Activated naive CD8-positive, alpha-beta T cell treated with anti-CD3 and anti-CD28 coated beads, Interleukin-2, amount 50 U/mL, for 24 hours (primary cell): ENCODE measurements at regions not wholly inside any gene's neighbourhood (a gene's known extent, or its start where the extent isn't known, plus 50 kb on each side); places are given as distances from the start of the nearest gene placed in this dataset.
"Not testable (repeated sequence)": the region's sequence is repeated elsewhere in the genome, so short reads cannot be mapped to it uniquely, and the experiment has no call there.

ENCODE experiments used
- ATAC-seq: fragments of 150-1000 bp; cut with Tn5 transposase; one replicate; pipeline ENCODE4 v1.10.0; 2021
- DNase-seq: peaks from one replicate; pipeline ENCODE4 v3.0.0; 2021
- H3K27ac Mint-ChIP-seq: one replicate; pipeline ENCODE4 v1.8.0; 2021; ENCODE audit warnings: mild to moderate bottlenecking, mixed read lengths
- H3K27me3 Mint-ChIP-seq: one replicate; pipeline ENCODE4 v1.8.0; 2021; ENCODE audit warnings: mixed read lengths
- H3K36me3 Mint-ChIP-seq: one replicate; pipeline ENCODE4 v1.8.0; 2021; ENCODE audit warnings: low read depth, mixed read lengths
- H3K4me1 Mint-ChIP-seq: one replicate; pipeline ENCODE4 v1.8.0; 2021; ENCODE audit warnings: mixed read lengths
- H3K4me3 Mint-ChIP-seq: one replicate; pipeline ENCODE4 v1.8.0; 2021; ENCODE audit warnings: mild to moderate bottlenecking, moderate library complexity, mixed read lengths
- H3K9me3 Mint-ChIP-seq: one replicate; pipeline ENCODE4 v1.8.0; 2021; ENCODE audit warnings: mixed read lengths

DNA sequence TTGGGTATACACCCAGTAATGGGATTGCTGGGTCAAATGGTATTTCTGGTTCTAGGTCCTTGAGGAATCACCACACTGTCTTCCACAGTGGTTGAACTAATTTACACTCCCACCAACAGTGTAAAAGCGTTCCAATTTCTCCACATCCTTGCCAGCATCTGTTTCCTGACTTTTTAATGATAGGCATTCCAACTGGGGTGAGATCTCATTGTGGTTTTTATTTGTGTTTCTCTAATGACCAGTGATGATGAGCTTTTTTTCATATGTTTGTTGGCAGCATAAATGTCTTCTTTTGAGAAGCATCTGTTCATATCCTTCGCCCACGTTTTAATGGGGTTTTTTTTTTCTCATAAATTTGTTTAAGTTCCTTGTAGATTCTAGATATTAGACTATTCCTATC is 448.3 kb upstream of the RGMB start:
- H3K9me3 Mint-ChIP-seq, H3K27me3 Mint-ChIP-seq, DNase-seq, ATAC-seq, H3K27ac Mint-ChIP-seq, H3K4me3 Mint-ChIP-seq, H3K4me1 Mint-ChIP-seq, H3K36me3 Mint-ChIP-seq: not testable (repeated sequence)

DNA sequence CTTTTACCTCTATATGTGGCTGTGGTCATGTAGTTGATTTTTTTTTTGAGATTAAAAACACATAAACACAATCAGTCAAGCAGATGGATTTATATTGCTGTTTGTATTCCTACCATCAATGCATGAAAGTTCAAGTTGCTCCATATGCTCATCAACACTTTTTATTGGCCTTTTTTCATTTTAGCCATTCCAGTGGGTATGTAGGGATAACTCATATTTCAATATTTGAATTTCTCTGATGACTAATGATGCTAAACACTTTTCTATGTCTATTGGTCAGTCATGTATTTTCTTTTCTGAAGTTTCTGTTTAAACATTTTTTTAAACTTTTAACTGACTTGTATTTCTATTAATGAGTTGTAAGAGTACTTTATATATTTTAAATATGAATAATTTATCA is 445.4 kb upstream of the RGMB start:
- Mint-ChIP-seq H3K36me3 (no peaks in the 10 kb centered on the region), H3K9me3 (no peaks in the 10 kb centered on the region), H3K27ac (no peak overlapping the region), H3K4me3 (no peak overlapping the region), H3K4me1 (no peaks in the 10 kb centered on the region), H3K27me3 (peaks cover 2% of the 10 kb centered on the region)
- no peak for ATAC-seq
- no peak for DNase-seq

DNA sequence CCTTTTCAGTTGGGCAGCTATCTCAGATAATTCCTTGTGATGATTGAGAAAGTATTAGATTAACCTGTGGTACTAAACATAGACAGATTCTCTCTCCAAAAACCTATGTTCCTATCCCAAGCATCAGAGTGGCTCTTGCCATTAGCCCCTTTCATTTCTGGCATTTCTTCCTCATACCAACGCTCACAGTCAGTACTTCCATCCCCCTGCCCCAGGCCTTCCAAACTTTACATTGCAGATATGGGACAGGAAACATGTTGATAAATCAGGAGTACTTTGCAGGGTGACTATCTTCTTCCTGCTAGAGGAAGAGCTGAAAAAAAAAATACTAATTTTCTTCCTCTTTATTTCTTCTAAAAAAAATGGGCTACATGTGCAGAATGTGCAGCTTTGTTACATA is 442.6 kb upstream of the RGMB start:
- Mint-ChIP-seq H3K36me3 (no peaks in the 10 kb centered on the region), H3K4me1 (no peaks in the 10 kb centered on the region), H3K27me3 (peaks cover 2% of the 10 kb centered on the region), H3K4me3 (no peak overlapping the region), H3K27ac (no peak overlapping the region), H3K9me3 (no peaks in the 10 kb centered on the region)
- no peak for ATAC-seq
- DNase-seq, result no peak

DNA sequence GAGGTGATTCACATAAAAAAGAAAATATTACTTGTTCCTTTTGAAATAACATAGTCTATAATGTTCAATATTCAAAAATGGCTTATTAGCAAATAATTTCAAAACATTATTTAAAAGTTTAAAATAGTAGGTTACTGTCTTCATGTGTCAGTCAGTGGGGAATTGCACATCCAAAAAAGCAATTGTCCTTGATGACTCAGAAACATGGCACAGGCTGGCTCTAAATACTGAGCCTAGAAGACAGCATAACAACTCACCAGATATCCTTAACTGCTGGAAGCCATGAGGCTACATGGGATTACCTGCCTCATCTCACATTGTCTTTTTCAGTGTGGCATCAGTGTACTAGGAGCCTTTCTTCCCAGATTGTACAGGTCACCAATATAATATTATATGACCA is 439.5 kb upstream of the RGMB start:
- H3K4me3 Mint-ChIP-seq, result no peak overlapping the region
- no peak overlapping the region for H3K27ac Mint-ChIP-seq
- H3K36me3 Mint-ChIP-seq, result no peaks in the 10 kb centered on the region
- H3K9me3 Mint-ChIP-seq, result no peaks in the 10 kb centered on the region
- no peaks in the 10 kb centered on the region for H3K27me3 Mint-ChIP-seq
- no peaks in the 10 kb centered on the region for H3K4me1 Mint-ChIP-seq
- no peak for ATAC-seq
- no peak for DNase-seq

DNA sequence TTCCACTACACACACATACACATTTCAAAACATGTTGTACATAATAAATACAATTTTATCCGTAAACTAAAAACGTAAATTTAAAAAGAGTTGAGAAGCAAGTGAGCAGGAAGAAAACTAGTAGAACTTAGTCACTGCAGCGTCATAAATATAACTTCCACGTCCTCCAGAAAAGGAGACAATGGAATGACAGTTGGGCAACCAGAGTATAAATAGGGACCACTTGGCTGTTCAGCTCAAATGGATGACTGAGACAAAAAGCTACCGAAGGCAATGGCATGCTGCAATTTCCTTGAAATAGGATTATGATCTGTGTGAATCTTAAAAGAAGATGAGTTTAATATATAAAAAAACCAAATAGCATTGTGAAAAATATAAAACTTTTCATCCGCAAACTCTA is 438.5 kb upstream of the RGMB start:
- no peak for DNase-seq
- Mint-ChIP-seq H3K27ac (no peak overlapping the region), H3K27me3 (no peaks in the 10 kb centered on the region), H3K9me3 (no peaks in the 10 kb centered on the region), H3K36me3 (no peaks in the 10 kb centered on the region), H3K4me3 (no peak overlapping the region), H3K4me1 (no peaks in the 10 kb centered on the region)
- ATAC-seq, result no peak

DNA sequence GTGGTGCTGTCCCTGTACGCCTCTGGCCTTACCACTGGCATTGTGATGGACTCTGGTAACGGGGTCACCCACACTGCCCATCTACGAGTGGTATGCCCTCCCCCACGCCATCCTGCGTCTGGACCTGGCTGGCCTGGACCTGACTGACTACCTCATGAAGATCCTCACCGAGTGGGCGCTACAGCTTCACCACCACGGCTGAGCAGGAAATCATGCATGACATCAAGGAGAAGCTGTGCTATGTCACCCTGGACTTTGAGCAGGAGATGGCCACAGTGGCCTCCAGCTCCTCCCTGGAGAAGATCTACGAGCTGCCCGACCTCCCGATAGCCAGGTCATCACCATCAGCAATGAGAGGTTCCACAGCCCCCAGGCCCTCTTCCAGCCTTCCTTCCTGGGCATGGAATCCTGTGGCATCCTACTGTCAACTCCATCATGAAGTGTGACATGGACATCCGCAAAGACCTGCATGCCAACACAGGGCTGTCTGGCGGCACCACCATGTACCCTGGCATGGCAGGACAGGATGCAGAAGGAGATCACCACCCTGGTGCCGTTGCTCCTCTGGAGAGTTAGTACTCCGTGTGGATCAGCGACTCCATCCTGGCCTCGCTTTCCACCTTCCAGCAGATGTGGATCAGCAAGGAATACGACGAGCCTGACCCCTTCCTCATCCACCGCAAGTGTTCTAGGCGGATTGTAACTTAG is 434.2 kb upstream of the RGMB start:
- H3K4me3 Mint-ChIP-seq, result no peak overlapping the region
- no peak for DNase-seq
- no peak for ATAC-seq
- H3K4me1 Mint-ChIP-seq, result no peaks in the 10 kb centered on the region
- no peaks in the 10 kb centered on the region for H3K27me3 Mint-ChIP-seq
- no peaks in the 10 kb centered on the region for H3K36me3 Mint-ChIP-seq
- H3K27ac Mint-ChIP-seq, result no peak overlapping the region
- H3K9me3 Mint-ChIP-seq, result peaks cover 3% of the 10 kb centered on the region

DNA sequence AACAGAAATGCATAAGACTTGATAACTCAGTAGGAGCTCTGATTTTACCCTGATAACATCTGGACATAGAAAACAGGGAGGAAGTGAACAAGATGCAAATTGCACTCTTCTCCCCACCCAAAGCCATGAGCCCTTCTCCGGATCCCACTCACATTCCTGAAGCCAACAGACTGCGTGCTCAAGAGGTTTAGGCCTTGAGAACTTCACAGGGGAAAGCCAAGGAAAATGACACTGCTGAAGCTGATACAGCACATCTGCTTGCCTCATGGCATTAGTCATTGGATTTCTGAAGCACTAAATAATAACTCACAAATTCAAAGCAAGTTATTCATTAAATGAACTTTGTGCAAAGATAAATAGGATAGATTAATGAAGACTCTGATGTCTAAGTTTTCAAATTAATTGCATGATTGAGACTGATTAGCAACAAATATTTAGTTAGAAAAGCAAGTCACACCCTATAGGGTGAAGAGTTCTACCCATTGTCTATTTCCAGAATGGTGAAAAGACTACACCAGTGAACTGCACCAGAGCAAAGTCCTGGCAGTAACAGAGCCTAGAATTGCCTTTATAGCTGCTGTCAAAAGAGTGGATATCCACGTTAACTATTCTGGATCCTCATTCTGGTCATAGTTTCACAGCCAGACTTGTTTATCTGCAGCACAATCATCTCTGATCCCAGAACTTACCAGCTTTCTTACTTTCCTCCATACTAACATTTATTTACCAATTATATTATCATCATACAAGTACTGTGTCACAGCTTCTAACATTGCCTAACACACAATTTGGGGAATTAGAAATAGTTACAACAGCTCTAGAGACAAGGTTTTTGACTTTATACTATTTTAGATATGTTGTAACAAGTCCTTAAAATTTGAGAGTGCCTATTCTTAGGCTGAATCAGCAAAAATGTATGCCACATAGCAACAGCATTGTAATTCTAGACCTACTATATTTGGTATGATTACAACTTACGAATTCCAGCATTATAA is 432.1 kb upstream of the RGMB start:
- DNase-seq (no peak), ATAC-seq (no peak)

DNA sequence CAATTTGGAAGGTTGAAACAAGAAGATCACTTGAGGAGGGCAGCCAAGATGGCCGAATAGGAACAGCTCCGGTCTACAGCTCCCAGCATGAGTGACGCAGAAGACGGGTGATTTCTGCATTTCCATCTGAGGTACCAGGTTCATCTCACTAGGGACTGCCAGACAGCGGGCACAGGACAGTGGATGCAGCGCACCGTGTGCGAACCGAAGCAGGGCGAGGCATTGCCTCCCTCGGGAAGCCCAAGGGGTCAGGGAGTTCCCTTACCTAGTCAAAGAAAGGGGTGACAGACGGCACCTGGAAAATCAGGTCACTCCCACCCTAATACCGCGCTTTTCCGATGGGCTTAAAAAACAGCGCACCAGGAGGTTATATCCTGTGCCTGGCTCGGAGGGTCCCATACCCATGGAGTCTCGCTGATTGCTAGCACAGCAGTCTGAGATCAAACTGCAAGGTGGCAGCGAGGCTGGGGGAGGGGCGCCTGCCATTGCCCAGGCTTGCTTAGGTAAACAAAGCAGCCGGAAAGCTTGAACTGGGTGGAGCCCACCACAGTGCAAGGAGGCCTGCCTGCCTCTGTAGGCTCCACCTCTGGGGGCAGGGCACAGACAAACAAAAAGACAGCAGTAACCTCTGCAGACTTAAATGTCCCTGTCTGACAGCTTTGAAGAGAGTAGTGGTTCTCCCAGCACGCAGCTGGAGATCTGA is 430.4 kb upstream of the RGMB start:
- H3K27me3 Mint-ChIP-seq, H3K36me3 Mint-ChIP-seq, DNase-seq, H3K27ac Mint-ChIP-seq, ATAC-seq, H3K4me1 Mint-ChIP-seq, H3K4me3 Mint-ChIP-seq, H3K9me3 Mint-ChIP-seq: not testable (repeated sequence)

More for the DNA sequence above, 432.1 kb upstream of the RGMB start:
- Mint-ChIP-seq H3K4me1 (no peaks in the 10 kb centered on the region), H3K36me3 (no peaks in the 10 kb centered on the region), H3K27ac (no peak overlapping the region), H3K4me3 (no peak overlapping the region), H3K27me3 (no peaks in the 10 kb centered on the region), H3K9me3 (peaks cover 3% of the 10 kb centered on the region)

DNA sequence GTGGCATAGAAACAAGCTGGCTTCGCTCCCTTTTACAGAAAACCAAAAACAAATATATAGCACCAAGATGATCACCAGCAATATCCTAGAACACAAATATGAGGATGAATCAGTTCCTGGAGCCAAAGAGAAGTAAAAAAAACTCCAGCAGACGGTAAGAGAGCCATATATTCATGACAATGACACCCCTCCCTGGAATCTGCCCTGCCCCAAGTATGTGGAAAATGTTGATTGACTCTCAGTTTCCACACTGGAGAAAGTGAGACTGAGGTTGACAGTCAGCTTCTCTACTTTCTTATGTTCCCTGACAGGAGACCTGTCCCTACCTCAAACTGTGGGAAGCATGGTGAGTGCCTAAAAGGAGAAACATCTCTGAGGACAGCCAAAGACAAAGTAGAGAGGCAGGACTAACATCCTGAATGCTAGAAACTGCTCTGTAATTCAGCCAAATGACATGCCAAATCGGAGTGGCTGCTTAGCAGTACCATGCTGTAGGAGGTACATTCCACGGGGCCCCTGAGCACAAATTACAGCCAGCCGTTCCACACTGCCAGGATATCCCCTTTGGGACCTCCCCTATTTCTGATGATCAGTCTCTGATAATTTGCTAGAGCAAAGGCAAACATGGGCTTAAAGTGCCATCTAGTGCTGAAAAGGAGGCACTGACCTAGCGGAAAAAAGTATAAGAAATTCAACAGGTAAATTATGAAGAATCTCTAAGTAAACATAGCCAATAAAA is 424.0 kb upstream of the RGMB start:
- no peak for DNase-seq
- Mint-ChIP-seq H3K27ac (no peak overlapping the region), H3K4me1 (no peaks in the 10 kb centered on the region)

DNA sequence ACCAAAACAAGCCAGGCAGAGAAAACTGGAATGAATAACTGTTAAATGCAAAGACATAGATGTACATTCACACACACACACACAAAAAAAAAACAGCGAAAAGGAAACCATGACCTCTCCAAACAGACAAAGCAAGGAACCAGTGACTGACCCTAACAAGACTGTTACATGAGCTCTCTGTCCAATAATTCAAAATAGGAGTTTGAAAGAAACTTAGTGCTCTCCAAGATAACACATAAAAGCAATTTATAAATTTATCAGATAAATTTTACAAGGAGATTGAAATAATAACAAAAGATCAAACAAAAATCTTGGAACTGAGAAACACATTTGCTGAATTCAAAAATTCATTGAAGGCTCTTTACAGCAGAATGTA is 423.5 kb upstream of the RGMB start:
- no peak overlapping the region for H3K4me3 Mint-ChIP-seq
- no peak overlapping the region for H3K27ac Mint-ChIP-seq
- ATAC-seq (no peak), DNase-seq (no peak)
- peaks cover 16% of the 10 kb centered on the region for H3K9me3 Mint-ChIP-seq
- no peaks in the 10 kb centered on the region for H3K27me3 Mint-ChIP-seq
- no peaks in the 10 kb centered on the region for H3K36me3 Mint-ChIP-seq
- H3K4me1 Mint-ChIP-seq, result no peaks in the 10 kb centered on the region

More for the DNA sequence above, 424.0 kb upstream of the RGMB start:
- no peak for ATAC-seq
- Mint-ChIP-seq H3K27me3 (no peaks in the 10 kb centered on the region), H3K36me3 (no peaks in the 10 kb centered on the region), H3K4me3 (no peak overlapping the region), H3K9me3 (peaks cover 16% of the 10 kb centered on the region)

DNA sequence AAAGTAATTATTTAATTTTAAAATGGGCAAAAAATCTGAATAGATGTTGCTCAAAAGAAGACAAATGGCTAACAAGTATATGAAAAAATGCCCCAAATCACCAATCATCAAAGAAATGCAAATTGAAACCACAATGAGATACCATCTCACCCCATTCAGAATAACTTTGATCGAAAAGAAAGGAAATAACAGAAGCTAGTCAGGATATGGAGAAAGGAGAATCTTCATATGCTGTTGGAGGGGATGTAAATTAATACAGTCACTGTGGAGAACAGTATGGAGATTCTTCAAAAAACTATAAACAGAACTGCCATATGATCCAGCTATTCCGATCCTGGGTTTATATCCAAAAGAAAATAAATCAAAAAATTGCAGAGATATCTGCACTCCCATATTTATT is 418.5 kb upstream of the RGMB start:
- ATAC-seq, result no peak
- DNase-seq, result no peak
- Mint-ChIP-seq H3K27ac (no peak overlapping the region), H3K9me3 (peaks cover 9% of the 10 kb centered on the region), H3K4me1 (no peaks in the 10 kb centered on the region), H3K27me3 (no peaks in the 10 kb centered on the region), H3K36me3 (no peaks in the 10 kb centered on the region), H3K4me3 (no peak overlapping the region)

DNA sequence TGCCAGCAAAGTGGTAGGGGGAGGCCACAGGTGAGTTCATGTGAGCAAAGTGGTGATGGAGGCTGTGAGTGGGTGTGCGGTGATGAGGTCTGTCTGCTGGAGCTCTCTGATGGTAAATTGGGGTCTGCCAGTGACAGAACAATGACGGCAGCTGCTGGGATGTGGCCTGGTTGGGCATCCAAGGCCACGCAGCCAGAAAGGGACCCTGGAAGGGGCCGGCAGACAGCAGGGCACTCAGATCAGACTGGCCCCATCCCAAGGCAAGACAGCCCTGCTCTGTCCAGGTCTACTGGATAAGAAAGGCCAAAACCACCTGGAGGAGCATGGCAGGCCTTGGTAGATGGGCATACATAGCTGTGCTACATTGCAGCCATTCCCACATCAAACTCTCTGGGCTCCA is 412.9 kb upstream of the RGMB start:
- no peaks in the 10 kb centered on the region for H3K36me3 Mint-ChIP-seq
- H3K27ac Mint-ChIP-seq, result no peak overlapping the region
- DNase-seq (no peak), ATAC-seq (no peak)
- H3K4me1 Mint-ChIP-seq, result no peaks in the 10 kb centered on the region
- no peaks in the 10 kb centered on the region for H3K27me3 Mint-ChIP-seq
- no peak overlapping the region for H3K4me3 Mint-ChIP-seq
- no peaks in the 10 kb centered on the region for H3K9me3 Mint-ChIP-seq

DNA sequence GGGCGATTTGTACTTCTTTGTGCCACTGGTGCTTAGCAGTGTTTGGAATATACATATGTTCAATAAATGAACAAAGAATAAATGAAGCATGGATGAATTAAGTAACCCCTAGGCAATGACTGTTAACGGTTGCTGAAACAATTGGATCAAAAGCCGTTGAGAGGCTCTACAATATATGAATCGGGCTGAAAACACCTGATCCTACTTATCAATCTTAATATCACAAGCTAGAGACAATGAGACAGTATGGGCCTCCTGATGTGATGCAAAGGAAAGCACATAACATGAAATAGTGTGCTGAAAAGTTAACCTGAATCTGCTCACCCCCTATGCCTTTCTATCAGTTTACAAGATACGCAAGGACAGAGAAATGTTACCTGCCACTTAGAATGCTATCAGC is 410.3 kb upstream of the RGMB start:
- ATAC-seq (no peak), DNase-seq (no peak)
- Mint-ChIP-seq H3K36me3 (no peaks in the 10 kb centered on the region), H3K27ac (no peak overlapping the region), H3K4me3 (no peak overlapping the region), H3K4me1 (no peaks in the 10 kb centered on the region), H3K9me3 (no peaks in the 10 kb centered on the region), H3K27me3 (no peaks in the 10 kb centered on the region)

DNA sequence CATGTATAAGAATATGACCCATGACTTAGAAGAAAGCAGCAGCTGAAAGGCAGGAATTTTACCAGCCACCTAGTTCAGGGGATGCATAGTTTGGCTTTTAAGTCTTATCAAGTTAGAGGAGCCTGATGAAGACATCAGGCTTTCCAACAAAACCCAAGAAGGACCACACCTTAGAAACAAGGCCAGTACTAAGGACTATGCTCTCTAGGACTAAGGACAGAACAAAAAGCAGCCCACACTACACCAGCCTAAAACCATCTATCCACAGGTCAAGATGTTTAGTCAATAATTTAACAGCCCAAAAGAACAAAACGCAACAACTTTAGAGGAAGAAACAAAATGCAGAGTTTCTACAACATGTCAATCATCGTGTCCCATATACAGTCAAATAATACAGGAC is 408.9 kb upstream of the RGMB start:
- H3K4me3 Mint-ChIP-seq, result no peak overlapping the region
- H3K36me3 Mint-ChIP-seq, result no peaks in the 10 kb centered on the region
- H3K27me3 Mint-ChIP-seq, result no peaks in the 10 kb centered on the region
- no peaks in the 10 kb centered on the region for H3K4me1 Mint-ChIP-seq
- no peak for DNase-seq
- ATAC-seq, result no peak
- no peak overlapping the region for H3K27ac Mint-ChIP-seq
- H3K9me3 Mint-ChIP-seq, result no peaks in the 10 kb centered on the region
